HepG2 (cell line): ENCODE measurements at regions not wholly inside any gene's neighbourhood (a gene's known extent, or its start where the extent isn't known, plus 50 kb on each side); places are given as distances from the start of the nearest gene placed in this dataset.
"Not testable (repeated sequence)": the region's sequence is repeated elsewhere in the genome, so short reads cannot be mapped to it uniquely, and the experiment has no call there.

Experiments
- CHD2 ChIP-seq: IDR thresholded peaks from 2 replicates; pipeline ENCODE4 v1.6.1; 2011; ENCODE audit warnings: low read depth, low read length, improper control_type of control experiment
- CTCF ChIP-seq: sonication (generic); formaldehyde crosslinking; IDR thresholded peaks from 2 replicates; pipeline ENCODE4 v1.5.0; 2020; ENCODE audit warnings: mild to moderate bottlenecking, missing genetic modification reagents, moderate library complexity
- EZH2 ChIP-seq: conservative IDR thresholded peaks from 2 replicates; pipeline ENCODE4 v1.6.1; 2012; ENCODE audit warnings: mild to moderate bottlenecking, low read depth, low read length, moderate library complexity
- FOXJ3 ChIP-seq: sonication (generic); formaldehyde crosslinking; IDR thresholded peaks from 2 replicates; pipeline ENCODE4 v1.4.0; 2020; ENCODE audit warnings: missing genetic modification reagents, mild to moderate bottlenecking, borderline replicate concordance
- PHF21A ChIP-seq: sonication (generic); formaldehyde crosslinking; IDR thresholded peaks from 2 replicates; pipeline ENCODE4 v1.5.0; 2020; ENCODE audit warnings: mild to moderate bottlenecking, missing genetic modification reagents
- TOE1 ChIP-seq: sonication (generic); formaldehyde crosslinking; IDR thresholded peaks from 2 replicates; pipeline ENCODE4 v1.4.0; 2020; ENCODE audit warnings: mild to moderate bottlenecking, missing genetic modification reagents
- ZNF10 ChIP-seq: sonication (generic); formaldehyde crosslinking; IDR thresholded peaks from 2 replicates; pipeline ENCODE4 v1.4.0; 2020; ENCODE audit warnings: mild to moderate bottlenecking, low read depth, missing genetic modification reagents, borderline replicate concordance
- ZNF296 ChIP-seq: sonication (generic); formaldehyde crosslinking; conservative IDR thresholded peaks from 2 replicates; pipeline ENCODE4 v1.5.0; 2020; ENCODE audit warnings: mild to moderate bottlenecking, missing genetic modification reagents
- ZNF431 ChIP-seq: sonication (generic); formaldehyde crosslinking; IDR thresholded peaks from 2 replicates; pipeline ENCODE4 v1.9.0; 2022; ENCODE audit warnings: missing genetic modification reagents, low read depth, mild to moderate bottlenecking, borderline replicate concordance
- ZNF451 ChIP-seq: sonication (generic); formaldehyde crosslinking; IDR thresholded peaks from 2 replicates; pipeline ENCODE4 v1.5.0; 2020; ENCODE audit warnings: mild to moderate bottlenecking, missing genetic modification reagents

- not testable (repeated sequence) for TF ChIP-seq ZNF296 (CRISPR knock-in tag); CHD2; PHF21A (CRISPR knock-in tag); ZNF10 (CRISPR knock-in tag); ZNF451; FOXJ3 (CRISPR knock-in tag); EZH2; CTCF; TOE1 (CRISPR knock-in tag); ZNF431 (CRISPR knock-in tag)
Measured at GRCh38 chr10:47661955-47662577, 101.3 kb downstream of the SYT15B start.
